ENCODE measurements at regions not wholly inside any gene's neighbourhood (a gene's known extent, or its start where the extent isn't known, plus 50 kb on each side); places are given as distances from the start of the nearest gene placed in this dataset.

- H3K36me3 ChIP-seq (ENCODE audit: insufficient read depth), result no peaks in the 10 kb centered on the region
- no peak overlapping the region for H3K4me2 ChIP-seq
- no peak overlapping the region for H3K9ac ChIP-seq
- no peaks in the 10 kb centered on the region for H3K27me3 ChIP-seq (ENCODE audit: insufficient read depth, low read depth)
- H3K4me1 ChIP-seq (ENCODE audit: low read depth, poor library complexity, severe bottlenecking), result no peaks in the 10 kb centered on the region
- no peak for TF ChIP-seq CTCF (conservative IDR thresholded peaks at IDR 0.05; ENCODE audit: low read depth, low read length)
- no peak overlapping the region for H3K4me3 ChIP-seq (IDR thresholded peaks at IDR 0.05; ENCODE audit: insufficient read depth, low read depth, low read length)
- no peaks in the 10 kb centered on the region for H4K20me1 ChIP-seq (ENCODE audit: insufficient read depth)
- no peaks in the 10 kb centered on the region for H3K79me2 ChIP-seq (ENCODE audit: insufficient read depth, low read depth)
- H3K27ac ChIP-seq, result no peak overlapping the region
- no peak overlapping the region for H2AFZ ChIP-seq (ENCODE audit: low read depth)
Measured at GRCh38 chr13:59409211-59409610, 754.5 kb downstream of the DIAPH3 start.

GRCh38 chr13:59409634-59410200 lies 754.0 kb downstream of the DIAPH3 start:
- H3K4me1 ChIP-seq (ENCODE audit: low read depth, poor library complexity, severe bottlenecking), result no peaks in the 10 kb centered on the region
- H3K4me2 ChIP-seq, result no peak overlapping the region
- H3K36me3 ChIP-seq (ENCODE audit: insufficient read depth), result no peaks in the 10 kb centered on the region
- no peak overlapping the region for H3K4me3 ChIP-seq (IDR thresholded peaks at IDR 0.05; ENCODE audit: insufficient read depth, low read depth, low read length)
- no peak overlapping the region for H3K9ac ChIP-seq
- no peaks in the 10 kb centered on the region for H3K79me2 ChIP-seq (ENCODE audit: insufficient read depth, low read depth)
- no peaks in the 10 kb centered on the region for H4K20me1 ChIP-seq (ENCODE audit: insufficient read depth)
- no peak for TF ChIP-seq CTCF (conservative IDR thresholded peaks at IDR 0.05; ENCODE audit: low read depth, low read length)
- H3K27ac ChIP-seq, result no peak overlapping the region
- H2AFZ ChIP-seq (ENCODE audit: low read depth), result no peak overlapping the region
- no peaks in the 10 kb centered on the region for H3K27me3 ChIP-seq (ENCODE audit: insufficient read depth, low read depth)

DNA sequence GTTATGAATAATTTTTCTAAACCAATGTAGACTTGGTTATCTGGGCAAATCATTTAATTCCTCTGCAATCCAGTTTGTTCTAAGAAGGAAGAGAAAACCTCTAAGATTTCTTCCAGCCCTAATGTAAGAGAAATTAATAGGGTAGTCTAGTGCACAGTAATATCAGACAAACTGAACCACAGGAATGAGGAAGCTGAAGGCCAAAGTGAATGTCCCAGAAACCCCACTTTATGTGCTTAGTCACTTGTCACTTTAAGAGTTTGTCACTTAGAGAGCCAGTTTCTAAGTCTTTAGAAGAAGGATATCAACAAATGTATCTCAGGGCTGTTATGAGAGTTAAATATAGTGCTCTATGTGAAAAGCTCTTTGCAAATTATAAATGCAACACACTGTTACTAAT lies 750.6 kb downstream of the DIAPH3 start:
- no peak for TF ChIP-seq CTCF (conservative IDR thresholded peaks at IDR 0.05; ENCODE audit: low read depth, low read length)
- Histone ChIP-seq H3K27me3 (ENCODE audit: insufficient read depth, low read depth) (no peaks in the 10 kb centered on the region), H3K4me2 (no peak overlapping the region), H3K9ac (no peak overlapping the region), H3K27ac (no peak overlapping the region), H4K20me1 (ENCODE audit: insufficient read depth) (no peaks in the 10 kb centered on the region), H3K4me1 (ENCODE audit: low read depth, poor library complexity, severe bottlenecking) (no peaks in the 10 kb centered on the region), H3K79me2 (ENCODE audit: insufficient read depth, low read depth) (no peaks in the 10 kb centered on the region), H3K36me3 (ENCODE audit: insufficient read depth) (no peaks in the 10 kb centered on the region), H2AFZ (ENCODE audit: low read depth) (no peak overlapping the region), H3K4me3 (IDR thresholded peaks at IDR 0.05; ENCODE audit: insufficient read depth, low read depth, low read length) (no peak overlapping the region)

DNA sequence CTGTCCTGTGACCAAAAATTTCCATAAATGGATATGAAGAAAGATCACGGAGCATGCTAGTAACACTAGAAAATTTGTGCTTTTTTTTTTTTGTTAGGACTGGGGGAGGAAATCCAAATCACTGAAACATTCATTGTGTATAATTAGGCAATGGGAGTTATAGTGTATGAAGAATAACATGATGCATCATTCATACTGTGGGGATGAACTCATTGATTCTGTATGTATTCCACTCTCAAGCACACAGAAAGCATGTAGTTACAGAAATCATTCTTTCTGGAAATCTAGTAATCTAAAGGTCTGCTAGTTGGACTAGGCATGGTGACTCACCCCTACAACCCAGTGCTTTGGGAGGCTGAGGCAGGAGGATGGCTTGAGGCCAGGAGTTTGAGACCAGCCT lies 749.7 kb downstream of the DIAPH3 start:
- H3K4me1 ChIP-seq (ENCODE audit: low read depth, poor library complexity, severe bottlenecking), result no peaks in the 10 kb centered on the region
- TF ChIP-seq CTCF (conservative IDR thresholded peaks at IDR 0.05; ENCODE audit: low read depth, low read length), result no peak
- H3K27me3 ChIP-seq (ENCODE audit: insufficient read depth, low read depth), result no peaks in the 10 kb centered on the region
- H3K27ac ChIP-seq, result no peak overlapping the region
- H2AFZ ChIP-seq (ENCODE audit: low read depth), result no peak overlapping the region
- H3K4me2 ChIP-seq, result no peak overlapping the region
- H3K9ac ChIP-seq, result no peak overlapping the region
- no peak overlapping the region for H3K4me3 ChIP-seq (IDR thresholded peaks at IDR 0.05; ENCODE audit: insufficient read depth, low read depth, low read length)
- no peaks in the 10 kb centered on the region for H4K20me1 ChIP-seq (ENCODE audit: insufficient read depth)
- H3K36me3 ChIP-seq (ENCODE audit: insufficient read depth), result no peaks in the 10 kb centered on the region
- no peaks in the 10 kb centered on the region for H3K79me2 ChIP-seq (ENCODE audit: insufficient read depth, low read depth)
